ENCODE measurements at regions not wholly inside any gene's neighbourhood (a gene's known extent, or its start where the extent isn't known, plus 50 kb on each side); places are given as distances from the start of the nearest gene placed in this dataset.
A peak's percentile ranks its signal among the peaks of the same experiment; 100 is the strongest.
"Not testable (repeated sequence)": the region's sequence is repeated elsewhere in the genome, so short reads cannot be mapped to it uniquely, and the experiment has no call there.

- TF ChIP-seq FOSB (CRISPR knock-in tag; IDR thresholded peaks at IDR 0.05) (no peak), RFX5 (IDR thresholded peaks at IDR 0.05) (no peak), EHMT2 (IDR thresholded peaks at IDR 0.05; ENCODE audit: low read depth) (no peak), ZSCAN20 (CRISPR knock-in tag; IDR thresholded peaks at IDR 0.05) (no peak)
These were observed 785.0 kb downstream of the NR4A2 start (continued) for GRCh38 chr2:155547571-155547970.

- Histone ChIP-seq H3K4me1 (no peaks in the 10 kb centered on the region), H3K4me2 (peak overlapping the region; percentile 25; the same call in 2 of the 3 replicates), H3K27ac (no peak overlapping the region), H3K9me3 (no peaks in the 10 kb centered on the region; the same call in 2 of the 3 replicates), H3K4me3 (no peak overlapping the region)
- CTCF ChIA-PET: no interaction called here
- WGBS (ENCODE audit: missing lambda C conversion rate): 60% methylated on average over 11 of the region's 11 CpGs
- POLR2A ChIA-PET: no interaction called here
- TF ChIP-seq ELK1 (IDR thresholded peaks at IDR 0.05; ENCODE audit: low read depth, low read length): no peak
- TF ChIP-seq NR3C1 (IDR thresholded peaks at IDR 0.05): no peak
- no peak for TF ChIP-seq EP300 (IDR thresholded peaks at IDR 0.05)
- no peak for TF ChIP-seq HOXB5 (CRISPR knock-in tag; IDR thresholded peaks at IDR 0.05)
- TF ChIP-seq HDAC2 (IDR thresholded peaks at IDR 0.05): no peak
- TF ChIP-seq ESRRA (IDR thresholded peaks at IDR 0.05; ENCODE audit: borderline replicate concordance, low read length): no peak
- TF ChIP-seq KDM1A (IDR thresholded peaks at IDR 0.05; ENCODE audit: low read depth): no peak
- no peak for TF ChIP-seq BCL3 (IDR thresholded peaks at IDR 0.05)
- no peak for TF ChIP-seq ZC3H11A (IDR thresholded peaks at IDR 0.05)
- TF ChIP-seq HOXA7 (CRISPR knock-in tag; IDR thresholded peaks at IDR 0.05): no peak
- TF ChIP-seq MYC (IDR thresholded peaks at IDR 0.05; ENCODE audit: borderline replicate concordance, low read length): no peak
- no peak for TF ChIP-seq CTCF (IDR thresholded peaks at IDR 0.05)
- TF ChIP-seq SREBF2 (IDR thresholded peaks at IDR 0.05): no peak
- no peak for TF ChIP-seq E2F6 (IDR thresholded peaks at IDR 0.05; ENCODE audit: borderline replicate concordance, low read depth)
- no peak for TF ChIP-seq ZFP36 (IDR thresholded peaks at IDR 0.05; ENCODE audit: borderline replicate concordance, partially characterized antibody)
- no peak for TF ChIP-seq SMC3 (IDR thresholded peaks at IDR 0.05)
- TF ChIP-seq FOSL2 (IDR thresholded peaks at IDR 0.05): no peak
- TF ChIP-seq FOSL2 (CRISPR knock-in tag; IDR thresholded peaks at IDR 0.05): no peak
- no peak for FAIRE-seq
- DNase-seq (ENCODE audit: low read depth in 1 of 2, low spot score in 1 of 2): no peak
- no peak for ATAC-seq
These were observed 785.6 kb downstream of the NR4A2 start for GRCh38 chr2:155546721-155547555.

GRCh38 chr2:155539028-155539427 lies 793.5 kb downstream of the NR4A2 start:
- H3K9me3 ChIP-seq; H3K4me3 ChIP-seq; H3K27ac ChIP-seq; FAIRE-seq; ATAC-seq; DNase-seq (ENCODE audit: low read depth in 1 of 2, low spot score in 1 of 2); H3K4me2 ChIP-seq; CTCF ChIA-PET; H3K4me1 ChIP-seq; POLR2A ChIA-PET: not testable (repeated sequence)
- 41% methylated on average over 5 of the region's 5 CpGs for WGBS (ENCODE audit: missing lambda C conversion rate)

Data from A549 (cell line).